ENCODE measurements at regions not wholly inside any gene's neighbourhood (a gene's known extent, or its start where the extent isn't known, plus 50 kb on each side); places are given as distances from the start of the nearest gene placed in this dataset.

GRCh38 chr16:50859628-50860360 is 117.9 kb downstream of the CYLD start:
- TF ChIP-seq POLR2AphosphoS5 (IDR thresholded peaks at IDR 0.05; ENCODE audit: low read depth, low read length) (no peak), POLR2A (IDR thresholded peaks at IDR 0.05; ENCODE audit: low read depth, low read length) (no peak), TAF1 (IDR thresholded peaks at IDR 0.05; ENCODE audit: low read depth, low read length) (no peak), POU2F2 (IDR thresholded peaks at IDR 0.05; ENCODE audit: low read depth, low read length) (no peak), PAX5 (IDR thresholded peaks at IDR 0.05; ENCODE audit: insufficient read depth, low read length, severe bottlenecking) (no peak)
